OCI-LY1 (cell line): ENCODE measurements at regions not wholly inside any gene's neighbourhood (a gene's known extent, or its start where the extent isn't known, plus 50 kb on each side); places are given as distances from the start of the nearest gene placed in this dataset.
"Not testable (repeated sequence)": the region's sequence is repeated elsewhere in the genome, so short reads cannot be mapped to it uniquely, and the experiment has no call there.

Experiments
- H2AFZ ChIP-seq: fragments of 200-600 bp; sonication (generic), shearing (Covaris generic); 2 replicates; pipeline ENCODE4 v1.6.0; 2014; ENCODE audit warnings: antibody characterized with exemption, mild to moderate bottlenecking, low read length
- H3F3A ChIP-seq: fragments of 200-600 bp; sonication (generic), shearing (Covaris generic); 2 replicates; pipeline ENCODE4 v1.6.0; 2014; ENCODE audit warnings: mild to moderate bottlenecking, antibody characterized with exemption, low read length, moderate library complexity; ENCODE audit not compliant: insufficient read depth
- H3K27ac ChIP-seq: fragments of 200-600 bp; sonication (generic); 2 replicates; pipeline ENCODE4 v1.5.1; 2014; ENCODE audit warnings: low read length, mixed run types, mild to moderate bottlenecking, low read depth; ENCODE audit not compliant: poor library complexity, severe bottlenecking
- H3K27me3 ChIP-seq: fragments of 200-600 bp; sonication (generic); 2 replicates; pipeline ENCODE4 v1.6.0; 2014; ENCODE audit warnings: antibody characterized with exemption, mild to moderate bottlenecking, low read length, moderate library complexity; ENCODE audit not compliant: insufficient read depth
- H3K36me3 ChIP-seq: fragments of 200-600 bp; sonication (generic); 2 replicates; pipeline ENCODE4 v1.6.1; 2014; ENCODE audit warnings: mild to moderate bottlenecking, antibody characterized with exemption, low read length, moderate library complexity, mixed read lengths; ENCODE audit not compliant: insufficient read depth
- H3K4me1 ChIP-seq: fragments of 200-600 bp; sonication (generic); 2 replicates; pipeline ENCODE4 v1.5.1; 2014; ENCODE audit warnings: mild to moderate bottlenecking, low read length, moderate library complexity; ENCODE audit not compliant: insufficient read depth, severe bottlenecking
- H3K4me2 ChIP-seq: fragments of 200-600 bp; sonication (generic), shearing (Covaris generic); 2 replicates; pipeline ENCODE4 v1.6.1; 2014; ENCODE audit warnings: low read length
- H3K4me3 ChIP-seq: fragments of 200-600 bp; sonication (generic); 2 replicates; pipeline ENCODE4 v1.5.1; 2014; ENCODE audit warnings: low read length, low read depth, mild to moderate bottlenecking, mixed read lengths; ENCODE audit not compliant: poor library complexity, severe bottlenecking
- H3K79me2 ChIP-seq: fragments of 200-600 bp; shearing (Covaris generic); 2 replicates; pipeline ENCODE4 v1.6.1; 2016; ENCODE audit warnings: mixed run types, low read length, mixed read lengths; ENCODE audit not compliant: insufficient read depth
- H3K9ac ChIP-seq: fragments of 200-600 bp; sonication (generic), shearing (Covaris generic); 2 replicates; pipeline ENCODE4 v1.6.1; 2014; ENCODE audit warnings: mild to moderate bottlenecking, low read length, mixed read lengths
- H3K9me2 ChIP-seq: fragments of 200-600 bp; sonication (generic), shearing (Covaris generic); 2 replicates; pipeline ENCODE4 v1.6.1; 2014; ENCODE audit warnings: low read depth, mild to moderate bottlenecking, low read length, mixed read lengths
- H3K9me3 ChIP-seq: fragments of 200-600 bp; shearing (Covaris generic); 2 replicates; pipeline ENCODE4 v1.6.1; 2014; ENCODE audit warnings: low read length, mixed read lengths
- H4K20me1 ChIP-seq: fragments of 200-600 bp; sonication (generic), shearing (Covaris generic); 2 replicates; pipeline ENCODE4 v1.6.0; 2016; ENCODE audit warnings: mild to moderate bottlenecking, low read length; ENCODE audit not compliant: insufficient read depth
- CTCF ChIP-seq: fragments of 200-600 bp; sonication (generic), shearing (Covaris generic); IDR thresholded peaks from 2 replicates; pipeline ENCODE4 v1.5.1; 2017; ENCODE audit warnings: mild to moderate bottlenecking, antibody characterized with exemption, low read length, moderate library complexity, mixed read lengths
- EZH2 ChIP-seq: fragments of 200-600 bp; sonication (generic), shearing (Covaris generic); IDR thresholded peaks from 2 replicates; pipeline ENCODE4 v1.8.0; 2017; ENCODE audit warnings: borderline replicate concordance, mixed run types, mild to moderate bottlenecking, antibody characterized with exemption, low read length, moderate library complexity, mixed read lengths

- H3K9me3 ChIP-seq = no peaks in the 10 kb centered on the region
- no peaks in the 10 kb centered on the region for H4K20me1 ChIP-seq
- H3F3A ChIP-seq = no peaks in the 10 kb centered on the region
- no peaks in the 10 kb centered on the region for H3K9me2 ChIP-seq
- H3K27ac ChIP-seq = peak overlapping the region; percentile 86
- no peak overlapping the region for H2AFZ ChIP-seq
- no peaks in the 10 kb centered on the region for H3K27me3 ChIP-seq
- TF ChIP-seq CTCF = no peak
- TF ChIP-seq EZH2 = no peak
- no peaks in the 10 kb centered on the region for H3K79me2 ChIP-seq
- H3K4me2 ChIP-seq = peak overlapping the region; percentile 37; the same call in 1 of the 2 replicates
- peak overlapping the region; percentile 44 for H3K9ac ChIP-seq
- H3K4me3 ChIP-seq = no peak overlapping the region
- H3K4me1 ChIP-seq = peaks cover 68% of the 10 kb centered on the region
- H3K36me3 ChIP-seq = no peaks in the 10 kb centered on the region; the same call in 1 of the 2 replicates
Observed at GRCh38 chr14:105581551-105582341, 55.4 kb downstream of the TMEM121 start.

- Histone ChIP-seq H3K36me3 (peaks cover 5% of the 10 kb centered on the region), H4K20me1 (no peaks in the 10 kb centered on the region), H3K79me2 (no peaks in the 10 kb centered on the region), H3K4me2 (no peak overlapping the region), H3K9me3 (no peaks in the 10 kb centered on the region), H3F3A (no peaks in the 10 kb centered on the region), H3K9ac (peak overlapping the region; percentile 44), H3K27ac (peak overlapping the region; percentile 86), H2AFZ (no peak overlapping the region), H3K4me1 (peaks cover 65% of the 10 kb centered on the region), H3K4me3 (no peak overlapping the region), H3K9me2 (no peaks in the 10 kb centered on the region), H3K27me3 (no peaks in the 10 kb centered on the region)
- TF ChIP-seq EZH2 = no peak
- no peak for TF ChIP-seq CTCF
Observed at GRCh38 chr14:105582639-105583038, 56.3 kb downstream of the TMEM121 start.

GRCh38 chr14:105583914-105584313 is 57.5 kb downstream of the TMEM121 start:
- Histone ChIP-seq H3K4me2 (peak overlapping the region; percentile 28; the same call in 1 of the 2 replicates), H3K36me3 (peaks cover 16% of the 10 kb centered on the region), H3K27ac (peak overlapping the region; percentile 86), H3K4me1 (peaks cover 69% of the 10 kb centered on the region), H3K9ac (peak overlapping the region; percentile 53)
- H3K79me2 ChIP-seq, H3F3A ChIP-seq, H3K9me3 ChIP-seq, H3K9me2 ChIP-seq, H3K4me3 ChIP-seq, H2AFZ ChIP-seq, H3K27me3 ChIP-seq, H4K20me1 ChIP-seq: not testable (repeated sequence)

GRCh38 chr14:105585290-105585689 is 58.9 kb downstream of the TMEM121 start:
- H2AFZ ChIP-seq, H3F3A ChIP-seq, H3K27me3 ChIP-seq, H3K4me3 ChIP-seq, H3K9me2 ChIP-seq, H3K79me2 ChIP-seq, H4K20me1 ChIP-seq, H3K9me3 ChIP-seq: not testable (repeated sequence)
- peak overlapping the region; percentile 92 for H3K27ac ChIP-seq
- peaks cover 24% of the 10 kb centered on the region for H3K36me3 ChIP-seq
- peaks cover 80% of the 10 kb centered on the region for H3K4me1 ChIP-seq
- H3K9ac ChIP-seq = peak overlapping the region; percentile 74
- H3K4me2 ChIP-seq = peak overlapping the region; percentile 44; the same call in 1 of the 2 replicates
